SK-N-MC (cell line): ENCODE measurements at regions not wholly inside any gene's neighbourhood (a gene's known extent, or its start where the extent isn't known, plus 50 kb on each side); places are given as distances from the start of the nearest gene placed in this dataset.

Source experiments
- EZH2 ChIP-seq: fragments of 200-600 bp; sonication (generic); IDR thresholded peaks from one replicate; pipeline ENCODE4 v1.6.1; 2017; ENCODE audit warnings: antibody characterized with exemption
- FOXP2 ChIP-seq: optimal IDR thresholded peaks from 2 replicates; pipeline ENCODE3; 2011; ENCODE audit warnings: mild to moderate bottlenecking, moderate library complexity; ENCODE audit not compliant: insufficient read depth; ENCODE audit errors: extremely low read length, control extremely low read depth

GRCh38 chrX:39830414-39830813 lies 267.3 kb downstream of the BCOR start:
- TF ChIP-seq FOXP2 (no peak), EZH2 (no peak)
